ENCODE measurements at regions not wholly inside any gene's neighbourhood (a gene's known extent, or its start where the extent isn't known, plus 50 kb on each side); places are given as distances from the start of the nearest gene placed in this dataset.

DNA sequence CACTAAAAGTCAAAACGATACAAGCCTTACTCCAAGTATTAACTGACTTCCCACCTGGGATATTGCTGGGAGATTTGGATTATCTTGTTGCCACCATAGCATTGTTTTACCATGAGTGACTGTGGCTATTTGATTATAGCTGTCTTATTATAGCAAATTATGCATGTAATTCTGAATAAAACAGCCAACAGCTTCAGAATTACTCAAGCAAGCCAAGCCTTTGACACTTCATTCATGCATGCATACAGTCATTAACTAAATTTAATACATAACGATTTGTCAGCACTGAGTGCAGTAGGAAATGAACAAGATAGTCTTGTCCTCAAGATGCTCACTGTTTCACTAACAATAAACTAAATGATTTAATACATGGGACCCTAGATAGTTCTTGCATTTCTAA, 133.0 kb upstream of the FRMD6 start:
- TF ChIP-seq, protein P1, sequence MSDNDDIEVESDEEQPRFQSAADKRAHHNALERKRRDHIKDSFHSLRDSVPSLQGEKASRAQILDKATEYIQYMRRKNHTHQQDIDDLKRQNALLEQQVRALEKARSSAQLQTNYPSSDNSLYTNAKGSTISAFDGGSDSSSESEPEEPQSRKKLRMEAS (IDR thresholded peaks at IDR 0.05): no peak
- no peak for TF ChIP-seq TCF12 (IDR thresholded peaks at IDR 0.05; ENCODE audit: low read depth)
- no peak for TF ChIP-seq TAF1 (IDR thresholded peaks at IDR 0.05; ENCODE audit: low read depth)
- TF ChIP-seq, protein P2, sequence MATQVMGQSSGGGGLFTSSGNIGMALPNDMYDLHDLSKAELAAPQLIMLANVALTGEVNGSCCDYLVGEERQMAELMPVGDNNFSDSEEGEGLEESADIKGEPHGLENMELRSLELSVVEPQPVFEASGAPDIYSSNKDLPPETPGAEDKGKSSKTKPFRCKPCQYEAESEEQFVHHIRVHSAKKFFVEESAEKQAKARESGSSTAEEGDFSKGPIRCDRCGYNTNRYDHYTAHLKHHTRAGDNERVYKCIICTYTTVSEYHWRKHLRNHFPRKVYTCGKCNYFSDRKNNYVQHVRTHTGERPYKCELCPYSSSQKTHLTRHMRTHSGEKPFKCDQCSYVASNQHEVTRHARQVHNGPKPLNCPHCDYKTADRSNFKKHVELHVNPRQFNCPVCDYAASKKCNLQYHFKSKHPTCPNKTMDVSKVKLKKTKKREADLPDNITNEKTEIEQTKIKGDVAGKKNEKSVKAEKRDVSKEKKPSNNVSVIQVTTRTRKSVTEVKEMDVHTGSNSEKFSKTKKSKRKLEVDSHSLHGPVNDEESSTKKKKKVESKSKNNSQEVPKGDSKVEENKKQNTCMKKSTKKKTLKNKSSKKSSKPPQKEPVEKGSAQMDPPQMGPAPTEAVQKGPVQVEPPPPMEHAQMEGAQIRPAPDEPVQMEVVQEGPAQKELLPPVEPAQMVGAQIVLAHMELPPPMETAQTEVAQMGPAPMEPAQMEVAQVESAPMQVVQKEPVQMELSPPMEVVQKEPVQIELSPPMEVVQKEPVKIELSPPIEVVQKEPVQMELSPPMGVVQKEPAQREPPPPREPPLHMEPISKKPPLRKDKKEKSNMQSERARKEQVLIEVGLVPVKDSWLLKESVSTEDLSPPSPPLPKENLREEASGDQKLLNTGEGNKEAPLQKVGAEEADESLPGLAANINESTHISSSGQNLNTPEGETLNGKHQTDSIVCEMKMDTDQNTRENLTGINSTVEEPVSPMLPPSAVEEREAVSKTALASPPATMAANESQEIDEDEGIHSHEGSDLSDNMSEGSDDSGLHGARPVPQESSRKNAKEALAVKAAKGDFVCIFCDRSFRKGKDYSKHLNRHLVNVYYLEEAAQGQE (IDR thresholded peaks at IDR 0.05; ENCODE audit: low read depth): no peak
- no peak for TF ChIP-seq FOXM1 (IDR thresholded peaks at IDR 0.05; ENCODE audit: borderline replicate concordance, low read depth)
- TF ChIP-seq CEBPB (IDR thresholded peaks at IDR 0.05): no peak
- TF ChIP-seq EP300 (IDR thresholded peaks at IDR 0.05; ENCODE audit: borderline replicate concordance): no peak
- TF ChIP-seq, protein P3, sequence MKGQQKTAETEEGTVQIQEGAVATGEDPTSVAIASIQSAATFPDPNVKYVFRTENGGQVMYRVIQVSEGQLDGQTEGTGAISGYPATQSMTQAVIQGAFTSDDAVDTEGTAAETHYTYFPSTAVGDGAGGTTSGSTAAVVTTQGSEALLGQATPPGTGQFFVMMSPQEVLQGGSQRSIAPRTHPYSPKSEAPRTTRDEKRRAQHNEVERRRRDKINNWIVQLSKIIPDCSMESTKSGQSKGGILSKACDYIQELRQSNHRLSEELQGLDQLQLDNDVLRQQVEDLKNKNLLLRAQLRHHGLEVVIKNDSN (IDR thresholded peaks at IDR 0.05): no peak
- TF ChIP-seq CREB1 (IDR thresholded peaks at IDR 0.05; ENCODE audit: low read depth): no peak
- TF ChIP-seq ZBTB7A (IDR thresholded peaks at IDR 0.05; ENCODE audit: low read depth): no peak
- no peak for TF ChIP-seq YY1 (IDR thresholded peaks at IDR 0.05; ENCODE audit: low read depth)

DNA sequence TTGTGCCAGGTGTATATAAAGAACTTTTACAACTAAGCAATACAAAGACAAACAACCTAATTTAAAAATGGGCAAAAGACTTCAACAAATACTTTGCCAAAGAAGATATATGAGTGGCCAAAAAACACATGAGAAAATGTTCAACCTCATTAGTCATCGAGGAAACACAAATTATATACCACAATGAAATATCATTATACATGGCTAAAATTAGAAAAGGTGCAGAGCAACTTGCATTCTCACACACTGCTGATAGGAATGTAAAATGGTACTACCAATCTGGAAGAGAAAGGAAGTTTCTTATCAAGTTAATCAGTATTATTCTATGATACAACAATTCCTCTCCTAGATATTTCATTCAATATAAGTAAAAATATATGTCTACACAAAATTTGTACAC, 131.6 kb upstream of the FRMD6 start:
- TF ChIP-seq TAF1 (IDR thresholded peaks at IDR 0.05; ENCODE audit: low read depth) (no peak), ZBTB7A (IDR thresholded peaks at IDR 0.05; ENCODE audit: low read depth) (no peak), NFIC (IDR thresholded peaks at IDR 0.05) (no peak), CEBPB (IDR thresholded peaks at IDR 0.05) (no peak), YY1 (IDR thresholded peaks at IDR 0.05; ENCODE audit: low read depth) (no peak), EP300 (IDR thresholded peaks at IDR 0.05; ENCODE audit: borderline replicate concordance) (no peak), TCF12 (IDR thresholded peaks at IDR 0.05; ENCODE audit: low read depth) (no peak), FOXM1 (IDR thresholded peaks at IDR 0.05; ENCODE audit: borderline replicate concordance, low read depth) (no peak), RAD21 (IDR thresholded peaks at IDR 0.05; ENCODE audit: low read depth) (no peak)
- TF ChIP-seq, protein P2 (IDR thresholded peaks at IDR 0.05; ENCODE audit: low read depth): no peak
- TF ChIP-seq, protein P3 (IDR thresholded peaks at IDR 0.05): no peak
- TF ChIP-seq, protein P1 (IDR thresholded peaks at IDR 0.05): no peak

DNA sequence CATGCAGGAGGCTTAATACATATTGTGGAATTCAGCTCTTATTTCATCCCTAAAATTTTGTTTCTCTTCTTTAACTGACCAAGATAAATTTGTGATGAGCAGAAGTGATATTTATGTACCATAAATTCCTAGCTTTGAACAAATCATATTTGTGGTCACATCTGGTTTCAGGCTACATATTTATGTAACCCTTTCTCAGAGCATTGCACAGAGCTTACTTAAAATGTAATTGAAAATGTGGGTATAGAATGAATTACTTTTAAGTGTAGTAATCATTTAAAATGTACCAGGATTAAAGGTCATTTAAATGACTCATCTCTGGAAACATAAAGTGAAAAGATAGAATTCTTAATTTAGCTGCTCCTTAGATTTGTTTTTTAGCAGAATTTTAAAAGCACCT, 129.9 kb upstream of the FRMD6 start:
- TF ChIP-seq FOXM1 (IDR thresholded peaks at IDR 0.05; ENCODE audit: borderline replicate concordance, low read depth) (no peak), RAD21 (IDR thresholded peaks at IDR 0.05; ENCODE audit: low read depth) (no peak), ZBTB7A (IDR thresholded peaks at IDR 0.05; ENCODE audit: low read depth) (no peak), TEAD4 (IDR thresholded peaks at IDR 0.05) (no peak), TAF1 (IDR thresholded peaks at IDR 0.05; ENCODE audit: low read depth) (no peak)
- TF ChIP-seq, protein P1 (IDR thresholded peaks at IDR 0.05): no peak

DNA sequence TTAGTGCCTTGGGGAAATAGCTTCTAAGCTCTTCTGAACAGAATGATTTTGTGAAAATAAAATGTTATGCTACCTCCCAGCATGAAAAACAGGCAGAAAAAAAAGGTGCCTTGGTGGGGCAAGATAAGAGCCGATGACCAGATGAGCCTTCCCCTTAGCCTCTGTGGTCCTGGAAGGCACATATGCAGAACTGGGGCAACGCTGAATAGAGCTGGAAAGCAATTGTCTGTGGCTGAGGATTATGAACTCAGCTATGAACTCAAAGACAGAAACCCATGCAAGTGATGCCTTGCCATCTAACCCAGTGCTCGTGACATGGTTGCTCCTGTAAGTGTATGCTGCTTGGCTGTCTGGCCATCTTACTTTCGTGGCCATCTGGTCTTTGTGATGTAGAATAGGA, 128.5 kb upstream of the FRMD6 start:
- TF ChIP-seq, protein P1 (IDR thresholded peaks at IDR 0.05): no peak
- TF ChIP-seq EP300 (IDR thresholded peaks at IDR 0.05; ENCODE audit: borderline replicate concordance) (no peak), EGR1 (IDR thresholded peaks at IDR 0.05) (no peak), ZBTB7A (IDR thresholded peaks at IDR 0.05; ENCODE audit: low read depth) (no peak), FOXM1 (IDR thresholded peaks at IDR 0.05; ENCODE audit: borderline replicate concordance, low read depth) (no peak), TAF1 (IDR thresholded peaks at IDR 0.05; ENCODE audit: low read depth) (no peak), RAD21 (IDR thresholded peaks at IDR 0.05; ENCODE audit: low read depth) (no peak), CEBPB (IDR thresholded peaks at IDR 0.05) (no peak)
- TF ChIP-seq, protein P3 (IDR thresholded peaks at IDR 0.05): no peak
- TF ChIP-seq, protein P2 (IDR thresholded peaks at IDR 0.05; ENCODE audit: low read depth): no peak
